Body of pancreas (tissue), 4 donors: ENCODE measurements at regions not wholly inside any gene's neighbourhood (a gene's known extent, or its start where the extent isn't known, plus 50 kb on each side); places are given as distances from the start of the nearest gene placed in this dataset.
A peak's percentile ranks its signal among the peaks of the same experiment; 100 is the strongest.
"Not testable (repeated sequence)": the region's sequence is repeated elsewhere in the genome, so short reads cannot be mapped to it uniquely, and the experiment has no call there.

Source experiments
- ATAC-seq: fragments of 150-250 bp; one replicate; pipeline ENCODE4 v1.9.1; 2016
- DNase-seq, 4 donors: peaks; one replicate each; pipeline ENCODE4 v3.0.0-alpha.2; 2019
- H3K27ac ChIP-seq, 4 donors: fragments of 200-600 bp; sonication (generic); 1 replicate in 3 of 4; 2 replicates in 1 of 4; pipeline versions ENCODE4 v1.5.1 to v1.6.1; 2016 to 2019; ENCODE audit warnings: mild to moderate bottlenecking in 1 of 4, mixed read lengths in 1 of 4, moderate library complexity in 1 of 4
- H3K27me3 ChIP-seq, 2 donors: fragments of 200-600 bp; sonication (generic); one replicate each; pipeline ENCODE4 v1.6.0; 2016; ENCODE audit warnings: mild to moderate bottlenecking in 1 of 2
- H3K36me3 ChIP-seq, 2 donors: fragments of 200-600 bp; sonication (generic); replicated peaks in 1 of 2; 2 replicates each; pipeline ENCODE4 v1.5.1; 2016; ENCODE audit warnings: low read depth in 2 of 2; ENCODE audit not compliant: insufficient read depth in 1 of 2
- H3K4me1 ChIP-seq: fragments of 200-600 bp; sonication (generic); one replicate; pipeline ENCODE4 v1.6.0; 2016
- H3K4me3 ChIP-seq, 2 donors: fragments of 200-600 bp; sonication (generic); 1 replicate in 1 of 2; 2 replicates in 1 of 2; pipeline ENCODE4 v1.5.1; 2016 to 2019
- H3K9me3 ChIP-seq, 3 donors: fragments of 200-600 bp; sonication (generic); 1 replicate in 2 of 3; 2 replicates in 1 of 3; pipeline ENCODE4 v1.5.1; 2016
- POLR2A ChIP-seq, 3 donors: fragments of 450-650 bp; IDR thresholded peaks; one replicate each; pipeline ENCODE4 v1.6.1; 2016; ENCODE audit warnings: antibody characterized with exemption in 3 of 3, mild to moderate bottlenecking in 2 of 3
- WGBS, 2 donors: methylation state at CpG; one replicate each; pipeline ENCODE4 v1.1.5; 2017; 5-methylcytosine and 5-hydroxymethylcytosine counted together
- intact Hi-C: fragments of 100-400 bp; cut with DNase I; formaldehyde crosslinking; loops from one replicate; pipeline ENCODE4 v1.15.1; 2023
- TF ChIP-seq, protein P1 (sequence below), 7 experiments: fragments of 450-650 bp in 4 of 7; fragments of 200-600 bp in 3 of 7; sonication (generic) in 3 of 7; IDR thresholded peaks; one replicate each; pipeline ENCODE4 v1.5.1; 2016 to 2019; ENCODE audit warnings: antibody characterized with exemption in 7 of 7

DNA sequence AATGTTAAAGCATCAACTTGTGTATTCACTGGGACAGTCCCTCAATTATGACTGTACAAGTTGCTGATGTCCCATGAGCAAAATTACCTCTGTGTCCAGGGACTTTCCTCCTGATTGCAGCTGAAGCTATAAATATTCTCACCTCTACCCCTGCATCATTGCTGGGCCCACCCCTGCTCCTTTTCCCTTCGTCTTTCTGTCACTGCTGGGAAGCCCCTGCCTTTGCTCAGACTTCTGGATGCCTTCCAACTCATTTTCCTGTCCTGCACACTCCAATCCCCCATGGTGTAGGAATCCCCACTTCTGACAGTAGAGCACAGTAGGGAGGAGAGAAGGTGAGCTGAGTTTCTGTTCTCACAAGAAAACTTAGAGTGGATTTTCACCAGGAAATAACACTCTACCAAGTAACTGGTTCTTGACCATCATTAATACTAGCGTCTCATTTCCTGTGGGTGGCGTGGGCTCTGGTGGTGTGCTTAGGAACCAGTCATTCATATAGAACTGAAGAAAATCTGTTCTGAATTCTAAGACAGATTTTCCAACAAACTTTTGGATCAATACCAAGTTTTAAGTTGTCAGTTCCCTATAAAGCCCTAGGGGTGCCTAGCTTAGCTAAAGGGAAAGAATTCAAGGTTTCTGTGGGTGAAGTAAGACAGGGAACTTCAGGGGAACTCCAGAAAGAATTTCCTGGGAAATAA is 136.2 kb upstream of the MED14 start:
- 54 to 59% methylated on average over 3 of the region's 3 CpGs for WGBS, 2 donors
- H3K4me3 ChIP-seq: no peak overlapping the region
- intact Hi-C loops: no loop called here
- TF ChIP-seq, protein P1, sequence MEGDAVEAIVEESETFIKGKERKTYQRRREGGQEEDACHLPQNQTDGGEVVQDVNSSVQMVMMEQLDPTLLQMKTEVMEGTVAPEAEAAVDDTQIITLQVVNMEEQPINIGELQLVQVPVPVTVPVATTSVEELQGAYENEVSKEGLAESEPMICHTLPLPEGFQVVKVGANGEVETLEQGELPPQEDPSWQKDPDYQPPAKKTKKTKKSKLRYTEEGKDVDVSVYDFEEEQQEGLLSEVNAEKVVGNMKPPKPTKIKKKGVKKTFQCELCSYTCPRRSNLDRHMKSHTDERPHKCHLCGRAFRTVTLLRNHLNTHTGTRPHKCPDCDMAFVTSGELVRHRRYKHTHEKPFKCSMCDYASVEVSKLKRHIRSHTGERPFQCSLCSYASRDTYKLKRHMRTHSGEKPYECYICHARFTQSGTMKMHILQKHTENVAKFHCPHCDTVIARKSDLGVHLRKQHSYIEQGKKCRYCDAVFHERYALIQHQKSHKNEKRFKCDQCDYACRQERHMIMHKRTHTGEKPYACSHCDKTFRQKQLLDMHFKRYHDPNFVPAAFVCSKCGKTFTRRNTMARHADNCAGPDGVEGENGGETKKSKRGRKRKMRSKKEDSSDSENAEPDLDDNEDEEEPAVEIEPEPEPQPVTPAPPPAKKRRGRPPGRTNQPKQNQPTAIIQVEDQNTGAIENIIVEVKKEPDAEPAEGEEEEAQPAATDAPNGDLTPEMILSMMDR (IDR thresholded peaks at IDR 0.05): no peak
- no peak for TF ChIP-seq POLR2A (IDR thresholded peaks at IDR 0.05)
- DNase-seq (peak in 1 of 4 donors; percentile 9), ATAC-seq (peak; percentile 50)
- no peaks in the 10 kb centered on the region for H3K4me1 ChIP-seq
- H3K27ac ChIP-seq: peak overlapping the region in 2 of 4 donors; percentile 24 to 54
- H3K36me3 ChIP-seq: no peaks in the 10 kb centered on the region
- no peaks in the 10 kb centered on the region for H3K27me3 ChIP-seq
- peaks cover 0 to 4% (median 0%) of the 10 kb centered on the region in 3 donors for H3K9me3 ChIP-seq

DNA sequence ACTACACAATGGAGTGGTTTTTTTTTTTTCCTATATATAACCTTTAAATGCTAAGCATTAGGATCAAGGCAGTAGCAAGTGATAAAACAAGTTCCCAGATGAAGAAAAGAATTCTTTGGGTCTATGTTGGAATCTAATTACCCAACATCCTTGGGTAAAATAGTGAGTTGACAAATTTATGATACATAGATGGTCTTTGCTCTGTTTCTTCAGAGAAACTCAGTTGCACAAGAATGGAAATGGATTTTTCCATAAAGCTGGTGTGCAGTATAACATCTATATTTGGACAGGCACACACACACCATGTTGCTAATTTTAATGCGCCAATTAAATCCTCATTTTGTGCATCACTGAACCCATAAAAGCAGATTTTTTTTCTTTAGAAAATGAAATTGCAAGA is 137.0 kb upstream of the MED14 start:
- Histone ChIP-seq H3K27me3 (no peaks in the 10 kb centered on the region), H3K4me1 (no peaks in the 10 kb centered on the region), H3K27ac (no peak overlapping the region), H3K4me3 (no peak overlapping the region), H3K9me3 (peaks cover 0 to 4% (median 0%) of the 10 kb centered on the region in 3 donors), H3K36me3 (no peaks in the 10 kb centered on the region)
- intact Hi-C loops: no loop called here
- ATAC-seq: no peak
- no peak for TF ChIP-seq POLR2A (IDR thresholded peaks at IDR 0.05)
- TF ChIP-seq, protein P1 (IDR thresholded peaks at IDR 0.05): no peak
- DNase-seq: no peak
- WGBS, 2 donors: 89 to 100% methylated on average over 1 of the region's 1 CpG

DNA sequence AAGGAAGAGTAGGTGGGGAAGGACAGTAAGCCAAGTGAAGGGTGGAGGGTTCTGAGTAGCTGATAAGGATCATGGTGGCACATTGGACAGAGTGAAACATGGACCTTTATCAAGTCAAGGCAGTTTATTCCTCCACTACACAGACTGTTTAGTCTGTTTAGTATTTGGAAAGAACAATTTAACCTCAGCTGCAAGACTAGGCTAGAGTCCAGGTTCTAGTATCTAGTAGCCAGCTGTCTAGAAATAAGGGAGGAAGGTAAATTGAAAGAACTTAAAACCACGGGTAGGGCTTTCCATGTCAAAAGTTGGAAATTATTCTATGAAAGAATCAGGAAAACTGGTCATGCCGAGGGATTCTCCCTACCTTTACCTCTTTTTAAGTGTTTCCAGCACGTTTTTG is 140.1 kb upstream of the MED14 start:
- Histone ChIP-seq H3K27me3 (no peaks in the 10 kb centered on the region), H3K4me1 (no peaks in the 10 kb centered on the region), H3K27ac (no peak overlapping the region), H3K9me3 (no peaks in the 10 kb centered on the region), H3K36me3 (no peaks in the 10 kb centered on the region), H3K4me3 (no peak overlapping the region)
- TF ChIP-seq POLR2A (IDR thresholded peaks at IDR 0.05): no peak
- TF ChIP-seq, protein P1 (IDR thresholded peaks at IDR 0.05): no peak
- intact Hi-C loops: loop anchor here (5.0 kb wide), 1 partner anchor 242 kb away; no protein-coding TSS in a partner anchor
- no peak for DNase-seq
- ATAC-seq: no peak
- 51 to 63% methylated on average over 3 of the region's 3 CpGs for WGBS, 2 donors

DNA sequence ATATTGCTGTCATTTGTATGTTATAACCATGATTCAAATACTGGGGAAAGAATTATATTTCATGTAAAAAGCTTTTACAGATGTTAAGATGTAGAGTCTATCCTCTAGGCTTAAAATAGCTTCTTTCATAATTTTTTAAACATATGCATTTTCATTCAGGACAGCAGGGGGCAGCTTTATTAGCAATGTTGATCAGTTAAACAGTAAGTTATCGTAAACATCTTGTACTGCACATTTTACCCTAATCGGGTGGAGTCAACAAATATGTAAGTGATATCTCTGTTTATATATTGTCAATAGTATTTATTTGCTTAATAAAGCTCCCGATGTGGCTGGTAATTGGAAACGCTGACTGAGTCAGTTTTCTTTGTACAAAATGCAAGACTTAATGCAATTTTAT is 142.5 kb upstream of the MED14 start:
- H3K36me3 ChIP-seq: no peaks in the 10 kb centered on the region
- H3K4me1 ChIP-seq: no peaks in the 10 kb centered on the region
- ATAC-seq (no peak), DNase-seq (peak in 1 of 4 donors; percentile 8)
- H3K9me3 ChIP-seq: no peaks in the 10 kb centered on the region
- TF ChIP-seq, protein P1 (IDR thresholded peaks at IDR 0.05): peak in 6 of 7 experiments; percentile 22 to 59 (median 46)
- TF ChIP-seq POLR2A (IDR thresholded peaks at IDR 0.05): no peak
- intact Hi-C loops: loop anchor here (5.0 kb wide), 1 partner anchor 239 kb away; no protein-coding TSS in a partner anchor
- WGBS, 2 donors: 2 to 3% methylated on average over 4 of the region's 4 CpGs
- no peak overlapping the region for H3K4me3 ChIP-seq
- H3K27me3 ChIP-seq: no peaks in the 10 kb centered on the region
- H3K27ac ChIP-seq: no peak overlapping the region

DNA sequence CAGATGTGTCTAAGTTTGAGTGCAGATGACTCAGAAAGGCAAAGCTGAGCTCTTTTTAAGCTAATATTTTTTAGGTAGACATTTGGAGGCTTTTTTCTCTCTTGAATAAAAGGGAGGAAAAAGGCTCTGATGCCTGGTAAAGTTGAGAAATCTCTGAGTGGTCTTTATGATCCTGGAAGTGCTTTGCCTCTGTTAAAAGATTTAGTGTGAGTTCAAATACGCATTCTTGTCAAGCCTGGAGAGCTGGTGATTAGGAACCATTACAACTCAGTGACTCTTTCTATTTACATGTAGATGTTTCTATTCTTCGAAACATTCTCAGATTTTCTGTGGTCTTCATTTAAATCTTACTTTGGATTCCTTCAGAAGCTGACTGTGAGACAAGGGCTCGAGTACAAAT is 143.4 kb upstream of the MED14 start:
- no peaks in the 10 kb centered on the region for H3K27me3 ChIP-seq
- ATAC-seq: no peak
- no peak overlapping the region for H3K4me3 ChIP-seq
- H3K27ac ChIP-seq: no peak overlapping the region
- 80 to 82% methylated on average over 3 of the region's 3 CpGs for WGBS, 2 donors
- no peaks in the 10 kb centered on the region for H3K36me3 ChIP-seq
- no peak for DNase-seq
- H3K4me1 ChIP-seq: no peaks in the 10 kb centered on the region
- intact Hi-C loops: loop anchor here (5.0 kb wide), 1 partner anchor 239 kb away; no protein-coding TSS in a partner anchor
- H3K9me3 ChIP-seq: no peaks in the 10 kb centered on the region
- no peak for TF ChIP-seq POLR2A (IDR thresholded peaks at IDR 0.05)

DNA sequence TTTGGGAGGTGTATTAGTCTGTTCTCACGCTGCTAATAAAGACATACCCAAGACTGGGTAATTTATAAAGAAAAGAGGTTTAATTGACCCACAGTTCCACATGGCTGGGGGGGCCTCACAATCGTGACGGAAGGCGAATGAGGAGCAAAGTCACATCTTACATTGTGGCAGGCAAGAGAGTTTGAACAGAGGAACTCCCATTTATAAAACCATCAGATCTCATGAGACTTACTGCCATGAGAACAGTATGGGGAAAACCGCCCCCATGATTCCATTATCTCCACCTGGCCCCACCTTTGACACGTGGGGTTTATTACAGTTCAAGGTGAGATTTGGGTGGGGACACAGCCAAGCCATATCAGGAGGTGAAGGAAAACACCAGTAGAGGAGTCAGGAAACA is 143.8 kb upstream of the MED14 start:
- not testable (repeated sequence) for H3K27ac ChIP-seq, ATAC-seq, H3K36me3 ChIP-seq, H3K9me3 ChIP-seq, DNase-seq, H3K4me3 ChIP-seq, H3K27me3 ChIP-seq, H3K4me1 ChIP-seq
- intact Hi-C loops: loop anchor here (5.0 kb wide), 1 partner anchor 238 kb away; no protein-coding TSS in a partner anchor
- 75 to 78% methylated on average over 6 of the region's 6 CpGs for WGBS, 2 donors
